SK-N-MC (cell line): ENCODE measurements at regions not wholly inside any gene's neighbourhood (a gene's known extent, or its start where the extent isn't known, plus 50 kb on each side); places are given as distances from the start of the nearest gene placed in this dataset.

Experiments
- DNase-seq: peaks from one replicate; pipeline ENCODE4 v3.0.0-alpha.2; 2011; ENCODE audit warnings: low read depth, low spot score
- H3K27ac ChIP-seq: fragments of 200-600 bp; sonication (generic); 2 replicates; pipeline ENCODE4 v1.5.1; 2016; ENCODE audit warnings: mixed run types
- H3K36me3 ChIP-seq: fragments of 200-600 bp; sonication (generic); 2 replicates; pipeline ENCODE4 v1.6.1; 2017; ENCODE audit warnings: antibody characterized with exemption, low read length, mixed read lengths; ENCODE audit not compliant: insufficient read depth
- H3K4me3 ChIP-seq: fragments of 200-600 bp; sonication (generic); 2 replicates; pipeline ENCODE4 v1.5.1; 2016
- H3K9ac ChIP-seq: fragments of 200-600 bp; sonication (generic); 2 replicates; pipeline ENCODE4 v1.8.0; 2017; ENCODE audit warnings: mixed run types, mixed read lengths; ENCODE audit not compliant: insufficient read length
- H3K9me3 ChIP-seq: fragments of 200-600 bp; sonication (generic); 2 replicates; pipeline ENCODE4 v1.6.1; 2017; ENCODE audit warnings: low read depth, mild to moderate bottlenecking, antibody characterized with exemption, low read length, moderate library complexity, mixed read lengths
- EZH2 ChIP-seq: fragments of 200-600 bp; sonication (generic); IDR thresholded peaks from one replicate; pipeline ENCODE4 v1.6.1; 2017; ENCODE audit warnings: antibody characterized with exemption
- FOXP2 ChIP-seq: optimal IDR thresholded peaks from 2 replicates; pipeline ENCODE3; 2011; ENCODE audit warnings: mild to moderate bottlenecking, moderate library complexity; ENCODE audit not compliant: insufficient read depth; ENCODE audit errors: extremely low read length, control extremely low read depth
- POLR2AphosphoS5 ChIP-seq: IDR thresholded peaks from 2 replicates; pipeline ENCODE4 v1.6.1; 2012; ENCODE audit warnings: mild to moderate bottlenecking, low read depth, low read length, borderline replicate concordance

- TF ChIP-seq EZH2 (no peak), POLR2AphosphoS5 (no peak), FOXP2 (no peak)
- H3K9me3 ChIP-seq = no peaks in the 10 kb centered on the region
- H3K4me3 ChIP-seq = no peak overlapping the region
- no peaks in the 10 kb centered on the region for H3K36me3 ChIP-seq
- DNase-seq = no peak
- H3K27ac ChIP-seq = no peak overlapping the region
- H3K9ac ChIP-seq = no peak overlapping the region
These were observed 1451.3 kb upstream of the SLC39A10 start for GRCh38 chr2:194205568-194206227.

GRCh38 chr2:194203898-194204297 lies 1453.1 kb upstream of the SLC39A10 start:
- H3K36me3 ChIP-seq = no peaks in the 10 kb centered on the region

GRCh38 chr2:194182888-194183287 lies 1474.1 kb upstream of the SLC39A10 start:
- TF ChIP-seq POLR2AphosphoS5 (no peak), EZH2 (no peak), FOXP2 (no peak)
- no peak overlapping the region for H3K4me3 ChIP-seq
- no peak for DNase-seq

More at GRCh38 chr2:194203898-194204297, 1453.1 kb upstream of the SLC39A10 start:
- no peak for TF ChIP-seq EZH2
- TF ChIP-seq FOXP2 = no peak
- no peak for TF ChIP-seq POLR2AphosphoS5
- Histone ChIP-seq H3K27ac (no peak overlapping the region), H3K4me3 (no peak overlapping the region), H3K9me3 (no peaks in the 10 kb centered on the region), H3K9ac (no peak overlapping the region)
- no peak for DNase-seq

GRCh38 chr2:194176134-194176533 lies 1480.9 kb upstream of the SLC39A10 start:
- H3K9me3 ChIP-seq = no peaks in the 10 kb centered on the region
- no peak for DNase-seq
- H3K27ac ChIP-seq = no peak overlapping the region
- no peaks in the 10 kb centered on the region for H3K36me3 ChIP-seq
- no peak for TF ChIP-seq EZH2
- no peak for TF ChIP-seq FOXP2
- no peak for TF ChIP-seq POLR2AphosphoS5
- no peak overlapping the region for H3K4me3 ChIP-seq
- no peak overlapping the region for H3K9ac ChIP-seq

More at GRCh38 chr2:194182888-194183287, 1474.1 kb upstream of the SLC39A10 start:
- no peak overlapping the region for H3K9ac ChIP-seq
- H3K36me3 ChIP-seq = no peaks in the 10 kb centered on the region
- H3K9me3 ChIP-seq = no peaks in the 10 kb centered on the region
- H3K27ac ChIP-seq = no peak overlapping the region

GRCh38 chr2:194166818-194167217 lies 1490.2 kb upstream of the SLC39A10 start:
- H3K9me3 ChIP-seq = no peaks in the 10 kb centered on the region
- TF ChIP-seq FOXP2 = no peak
- no peak for TF ChIP-seq EZH2
- TF ChIP-seq POLR2AphosphoS5 = no peak
- H3K36me3 ChIP-seq = no peaks in the 10 kb centered on the region
- no peak overlapping the region for H3K27ac ChIP-seq
- no peak overlapping the region for H3K4me3 ChIP-seq
- H3K9ac ChIP-seq = no peak overlapping the region
- no peak for DNase-seq

- no peak overlapping the region for H3K4me3 ChIP-seq
- H3K9ac ChIP-seq = no peak overlapping the region
- no peak for DNase-seq
- H3K27ac ChIP-seq = no peak overlapping the region
- no peaks in the 10 kb centered on the region for H3K36me3 ChIP-seq
- no peak for TF ChIP-seq EZH2
- TF ChIP-seq FOXP2 = no peak
- no peak for TF ChIP-seq POLR2AphosphoS5
- no peaks in the 10 kb centered on the region for H3K9me3 ChIP-seq
These were observed 1501.6 kb upstream of the SLC39A10 start for GRCh38 chr2:194155431-194155830.

GRCh38 chr2:194151231-194151630 lies 1505.8 kb upstream of the SLC39A10 start:
- H3K27ac ChIP-seq = no peak overlapping the region
- H3K9ac ChIP-seq = no peak overlapping the region
- no peaks in the 10 kb centered on the region for H3K9me3 ChIP-seq
- no peak for DNase-seq
- H3K4me3 ChIP-seq = no peak overlapping the region
- no peaks in the 10 kb centered on the region for H3K36me3 ChIP-seq
- TF ChIP-seq POLR2AphosphoS5 (no peak), FOXP2 (no peak), EZH2 (no peak)

- TF ChIP-seq EZH2 (no peak), POLR2AphosphoS5 (no peak), FOXP2 (no peak)
- Histone ChIP-seq H3K9ac (no peak overlapping the region), H3K36me3 (no peaks in the 10 kb centered on the region), H3K27ac (no peak overlapping the region), H3K4me3 (no peak overlapping the region), H3K9me3 (no peaks in the 10 kb centered on the region)
- no peak for DNase-seq
These were observed 1521.6 kb upstream of the SLC39A10 start for GRCh38 chr2:194135463-194135862.

- Histone ChIP-seq H3K36me3 (no peaks in the 10 kb centered on the region), H3K4me3 (no peak overlapping the region), H3K27ac (no peak overlapping the region), H3K9ac (no peak overlapping the region), H3K9me3 (no peaks in the 10 kb centered on the region)
- no peak for DNase-seq
- TF ChIP-seq FOXP2 (no peak), EZH2 (no peak), POLR2AphosphoS5 (no peak)
These were observed 1528.2 kb upstream of the SLC39A10 start for GRCh38 chr2:194128810-194129209.

- no peak for DNase-seq
- Histone ChIP-seq H3K27ac (no peak overlapping the region), H3K9ac (no peak overlapping the region), H3K4me3 (no peak overlapping the region), H3K36me3 (no peaks in the 10 kb centered on the region), H3K9me3 (no peaks in the 10 kb centered on the region)
- TF ChIP-seq FOXP2 (no peak), POLR2AphosphoS5 (no peak), EZH2 (no peak)
These were observed 1530.6 kb upstream of the SLC39A10 start for GRCh38 chr2:194126418-194126817.
